HT1080 (cell line): ENCODE measurements at regions not wholly inside any gene's neighbourhood (a gene's known extent, or its start where the extent isn't known, plus 50 kb on each side); places are given as distances from the start of the nearest gene placed in this dataset.
"Not testable (repeated sequence)": the region's sequence is repeated elsewhere in the genome, so short reads cannot be mapped to it uniquely, and the experiment has no call there.

Source experiments
- DNase-seq: peaks from one replicate; pipeline ENCODE4 v3.0.0-alpha.2; 2015; ENCODE audit warnings: low read depth

- no peak for DNase-seq
Observed at GRCh38 chr11:67776852-67777520, 102.6 kb upstream of the ALDH3B2 start.

- DNase-seq = not testable (repeated sequence)
Observed at GRCh38 chr11:67774175-67774574, 99.8 kb upstream of the ALDH3B2 start.

- not testable (repeated sequence) for DNase-seq
Observed at GRCh38 chr11:67768001-67768730, 93.7 kb upstream of the ALDH3B2 start.

GRCh38 chr11:67761211-67761610 is 86.8 kb upstream of the ALDH3B2 start:
- DNase-seq = not testable (repeated sequence)

- DNase-seq = not testable (repeated sequence)
Observed at GRCh38 chr11:67759321-67759720, 84.9 kb upstream of the ALDH3B2 start.

- not testable (repeated sequence) for DNase-seq
Observed at GRCh38 chr11:67758467-67758866, 84.0 kb upstream of the ALDH3B2 start.

- not testable (repeated sequence) for DNase-seq
Observed at GRCh38 chr11:67758009-67758408, 83.6 kb upstream of the ALDH3B2 start.

- DNase-seq = not testable (repeated sequence)
Observed at GRCh38 chr11:67753820-67754219, 79.4 kb upstream of the ALDH3B2 start.

GRCh38 chr11:67745181-67745726 is 70.8 kb upstream of the ALDH3B2 start:
- no peak for DNase-seq

- DNase-seq = not testable (repeated sequence)
Observed at GRCh38 chr11:67744231-67744630, 69.8 kb upstream of the ALDH3B2 start.

- not testable (repeated sequence) for DNase-seq
Observed at GRCh38 chr11:67738231-67738630, 63.8 kb upstream of the ALDH3B2 start.

- DNase-seq = not testable (repeated sequence)
Observed at GRCh38 chr11:67737562-67738080, 63.2 kb upstream of the ALDH3B2 start.

GRCh38 chr11:67732045-67732787 is 57.8 kb upstream of the ALDH3B2 start:
- peak; percentile 6 for DNase-seq

GRCh38 chr11:67731583-67731982 is 57.2 kb upstream of the ALDH3B2 start:
- DNase-seq = no peak

GRCh38 chr11:67728163-67728571 is 53.7 kb upstream of the ALDH3B2 start:
- not testable (repeated sequence) for DNase-seq

- DNase-seq = not testable (repeated sequence)
Observed at GRCh38 chr11:67727066-67728040, 52.9 kb upstream of the ALDH3B2 start.
